Lower leg skin (tissue), 3 donors: ENCODE measurements at regions not wholly inside any gene's neighbourhood (a gene's known extent, or its start where the extent isn't known, plus 50 kb on each side); places are given as distances from the start of the nearest gene placed in this dataset.

Source experiments
- POLR2A ChIP-seq, 2 donors: fragments of 450-650 bp; IDR thresholded peaks; one replicate each; pipeline ENCODE4 v1.6.1; 2016 to 2017; ENCODE audit warnings: antibody characterized with exemption in 2 of 2, mild to moderate bottlenecking in 1 of 2, moderate library complexity in 1 of 2
- TF ChIP-seq, protein P1 (sequence below), 3 donors: fragments of 450-650 bp; IDR thresholded peaks; one replicate each; pipeline ENCODE4 v1.5.1; 2016; ENCODE audit warnings: antibody characterized with exemption in 3 of 3, mild to moderate bottlenecking in 3 of 3, moderate library complexity in 2 of 3

DNA sequence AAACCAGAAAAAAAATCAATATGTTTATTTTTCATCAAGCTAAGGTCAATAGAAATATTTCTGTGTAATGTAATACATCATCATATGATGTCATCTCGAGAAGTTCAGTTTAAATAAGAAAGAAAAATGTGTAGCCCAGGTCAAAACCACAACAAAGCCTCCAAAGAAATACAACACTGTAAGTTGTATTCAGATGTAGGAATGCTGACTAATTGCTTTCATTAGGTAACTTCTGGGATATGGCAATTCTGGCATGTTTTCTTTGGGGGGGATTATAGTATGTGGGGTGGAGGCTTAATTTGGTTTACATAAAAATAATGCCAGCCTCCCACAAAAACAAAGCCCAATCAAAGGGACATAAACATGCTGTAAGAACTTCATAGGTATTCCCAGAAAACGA is 881.8 kb upstream of the CITED2 start:
- TF ChIP-seq, protein P1, sequence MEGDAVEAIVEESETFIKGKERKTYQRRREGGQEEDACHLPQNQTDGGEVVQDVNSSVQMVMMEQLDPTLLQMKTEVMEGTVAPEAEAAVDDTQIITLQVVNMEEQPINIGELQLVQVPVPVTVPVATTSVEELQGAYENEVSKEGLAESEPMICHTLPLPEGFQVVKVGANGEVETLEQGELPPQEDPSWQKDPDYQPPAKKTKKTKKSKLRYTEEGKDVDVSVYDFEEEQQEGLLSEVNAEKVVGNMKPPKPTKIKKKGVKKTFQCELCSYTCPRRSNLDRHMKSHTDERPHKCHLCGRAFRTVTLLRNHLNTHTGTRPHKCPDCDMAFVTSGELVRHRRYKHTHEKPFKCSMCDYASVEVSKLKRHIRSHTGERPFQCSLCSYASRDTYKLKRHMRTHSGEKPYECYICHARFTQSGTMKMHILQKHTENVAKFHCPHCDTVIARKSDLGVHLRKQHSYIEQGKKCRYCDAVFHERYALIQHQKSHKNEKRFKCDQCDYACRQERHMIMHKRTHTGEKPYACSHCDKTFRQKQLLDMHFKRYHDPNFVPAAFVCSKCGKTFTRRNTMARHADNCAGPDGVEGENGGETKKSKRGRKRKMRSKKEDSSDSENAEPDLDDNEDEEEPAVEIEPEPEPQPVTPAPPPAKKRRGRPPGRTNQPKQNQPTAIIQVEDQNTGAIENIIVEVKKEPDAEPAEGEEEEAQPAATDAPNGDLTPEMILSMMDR (IDR thresholded peaks at IDR 0.05), result no peak
- no peak for TF ChIP-seq POLR2A (IDR thresholded peaks at IDR 0.05)
